Heart right ventricle (tissue), 16 donors: ENCODE measurements at regions not wholly inside any gene's neighbourhood (a gene's known extent, or its start where the extent isn't known, plus 50 kb on each side); places are given as distances from the start of the nearest gene placed in this dataset.

ENCODE experiments used
- ATAC-seq, 8 donors: fragments of 200-7000 bp; cut with Tn5 transposase; one replicate each; pipeline ENCODE4 v1.9.1; 2020; ENCODE audit warnings: mild to moderate bottlenecking in 8 of 8, moderate library complexity in 8 of 8, moderate number of reproducible peaks in 1 of 8
- DNase-seq, 2 donors: peaks; one replicate each; pipeline ENCODE4 v3.0.0-alpha.2; 2020
- H3K27ac ChIP-seq, 10 donors: fragments of 200-600 bp; sonication (generic) in 2 of 10; one replicate each; pipeline versions ENCODE4 v1.5.0 to v1.8.0; 2020 to 2022; ENCODE audit warnings: mild to moderate bottlenecking in 3 of 10
- H3K27me3 ChIP-seq, 7 donors: fragments of 200-600 bp; one replicate each; pipeline ENCODE4 v1.8.0; 2021 to 2022; ENCODE audit warnings: mild to moderate bottlenecking in 2 of 7
- H3K36me3 ChIP-seq, 9 donors: fragments of 200-600 bp; sonication (generic) in 1 of 9; one replicate each; pipeline versions ENCODE4 v1.5.0 to v1.8.0; 2020 to 2022; ENCODE audit warnings: mild to moderate bottlenecking in 2 of 9
- H3K4me1 ChIP-seq, 9 donors: fragments of 200-600 bp; sonication (generic) in 1 of 9; one replicate each; pipeline versions ENCODE4 v1.5.0 to v1.8.0; 2020 to 2022; ENCODE audit warnings: mild to moderate bottlenecking in 4 of 9
- H3K4me3 ChIP-seq, 10 donors: fragments of 200-600 bp; sonication (generic) in 2 of 10; one replicate each; pipeline versions ENCODE4 v1.5.0 to v1.8.0; 2020 to 2022; ENCODE audit warnings: mild to moderate bottlenecking in 7 of 10, moderate library complexity in 2 of 10
- H3K9me3 ChIP-seq, 11 donors: fragments of 200-600 bp in 10 of 11; sonication (generic) in 2 of 11; one replicate each; pipeline versions ENCODE4 v1.5.0 to v1.8.0; 2013 to 2022; ENCODE audit warnings: mild to moderate bottlenecking in 2 of 11, control low read depth in 1 of 11, moderate library complexity in 1 of 11
- WGBS, 2 donors: extraction: QIAGEN DNeasy Blood & Tissue Kit; methylation state at CpG; one replicate each; pipeline ENCODE4 v1.1.7; 2013; ENCODE audit warnings: inconsistent platforms in 1 of 2; 5-methylcytosine and 5-hydroxymethylcytosine counted together
- intact Hi-C, 10 donors: fragments of 100-400 bp; cut with DNase I; formaldehyde crosslinking; loops; one replicate each; pipeline versions ENCODE4 v1.11.1 to v1.14.2; 2022
- TF ChIP-seq, protein P1 (sequence below), 9 donors: fragments of 200-600 bp; sonication (generic) in 2 of 9; IDR thresholded peaks; one replicate each; pipeline versions ENCODE4 v1.5.0 to v1.8.0; 2021 to 2022; ENCODE audit warnings: antibody characterized with exemption in 9 of 9, mild to moderate bottlenecking in 5 of 9, moderate library complexity in 1 of 9
- donor health status: Arrhythmogenic right ventricular cardiomyopathy.
- donor health status: ischemic (EF 13 %, LVEDD 7.1; RV severe dilation, severe dysfunction).
- donor health status: healthy with polysubstance abuse.
- donor health status: DM: no; HTN: yes; CAD: no.
- donor health status: DM: no; HTN: no; CAD: no.
- donor health status: ischemic (EF 25% LVEDD 6.9; RV normal size, moderate dysfunction).
- donor health status: ischemic (EF 25% LVEDD 5.7; RV mildly dilated, moderate dysfunction).
- donor health status: healthy.
- donor health status: DM: yes; HTN: yes; CAD: no.
- donor health status: Ischemic cardiomyopathy.
- donor health status: ischemic (EF 35%, LVEDD 5.7; RV mildly dilated, moderate dysfunction).
- donor health status: nonischemic (EF 11% LVEDD 7.7; RV severe dilation, severe dysfunction).
- donor health status: DM: yes; HTN: yes; CAD: no.
- donor health status: PGD.
- donor health status: ischemic (EF 29% LVEDD 5.4; RV normal size, mild dysfunction).
- donor health status: nonischemic (EF 23%, LVEDD 6.1; RV moderate dilation, normal function).

DNA sequence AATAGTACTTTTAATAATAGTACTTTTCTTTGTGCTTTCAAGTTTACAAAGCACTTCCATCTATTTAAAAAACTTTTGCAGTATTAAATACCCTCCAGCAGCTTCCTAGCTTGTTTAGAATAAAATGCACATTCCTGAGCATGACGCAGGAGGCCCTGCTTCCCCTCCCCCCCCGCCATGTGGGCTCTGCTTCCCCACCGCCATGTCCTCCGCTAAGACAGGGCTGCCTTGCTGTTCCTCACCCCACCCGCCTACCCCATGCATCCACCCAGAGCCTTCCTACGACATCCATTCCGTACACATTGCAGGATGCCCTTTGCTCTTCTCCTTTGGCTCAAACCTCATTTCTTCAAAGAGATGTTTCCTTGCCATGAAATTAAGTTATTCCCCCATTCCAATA lies 205.9 kb upstream of the MSX2 start:
- Histone ChIP-seq H3K36me3 (no peaks in the 10 kb centered on the region), H3K4me3 (no peak overlapping the region), H3K4me1 (no peaks in the 10 kb centered on the region), H3K9me3 (peaks cover 0 to 10% (median 0%) of the 10 kb centered on the region in 11 donors), H3K27me3 (peaks cover 0 to 48% (median 31%) of the 10 kb centered on the region in 7 donors), H3K27ac (no peak overlapping the region)
- intact Hi-C loops: no loop called here
- no peak for DNase-seq
- 69 to 72% methylated on average over 7 of the region's 7 CpGs for WGBS, 2 donors
- ATAC-seq: no peak
- TF ChIP-seq, protein P1, sequence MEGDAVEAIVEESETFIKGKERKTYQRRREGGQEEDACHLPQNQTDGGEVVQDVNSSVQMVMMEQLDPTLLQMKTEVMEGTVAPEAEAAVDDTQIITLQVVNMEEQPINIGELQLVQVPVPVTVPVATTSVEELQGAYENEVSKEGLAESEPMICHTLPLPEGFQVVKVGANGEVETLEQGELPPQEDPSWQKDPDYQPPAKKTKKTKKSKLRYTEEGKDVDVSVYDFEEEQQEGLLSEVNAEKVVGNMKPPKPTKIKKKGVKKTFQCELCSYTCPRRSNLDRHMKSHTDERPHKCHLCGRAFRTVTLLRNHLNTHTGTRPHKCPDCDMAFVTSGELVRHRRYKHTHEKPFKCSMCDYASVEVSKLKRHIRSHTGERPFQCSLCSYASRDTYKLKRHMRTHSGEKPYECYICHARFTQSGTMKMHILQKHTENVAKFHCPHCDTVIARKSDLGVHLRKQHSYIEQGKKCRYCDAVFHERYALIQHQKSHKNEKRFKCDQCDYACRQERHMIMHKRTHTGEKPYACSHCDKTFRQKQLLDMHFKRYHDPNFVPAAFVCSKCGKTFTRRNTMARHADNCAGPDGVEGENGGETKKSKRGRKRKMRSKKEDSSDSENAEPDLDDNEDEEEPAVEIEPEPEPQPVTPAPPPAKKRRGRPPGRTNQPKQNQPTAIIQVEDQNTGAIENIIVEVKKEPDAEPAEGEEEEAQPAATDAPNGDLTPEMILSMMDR (IDR thresholded peaks at IDR 0.05): no peak

DNA sequence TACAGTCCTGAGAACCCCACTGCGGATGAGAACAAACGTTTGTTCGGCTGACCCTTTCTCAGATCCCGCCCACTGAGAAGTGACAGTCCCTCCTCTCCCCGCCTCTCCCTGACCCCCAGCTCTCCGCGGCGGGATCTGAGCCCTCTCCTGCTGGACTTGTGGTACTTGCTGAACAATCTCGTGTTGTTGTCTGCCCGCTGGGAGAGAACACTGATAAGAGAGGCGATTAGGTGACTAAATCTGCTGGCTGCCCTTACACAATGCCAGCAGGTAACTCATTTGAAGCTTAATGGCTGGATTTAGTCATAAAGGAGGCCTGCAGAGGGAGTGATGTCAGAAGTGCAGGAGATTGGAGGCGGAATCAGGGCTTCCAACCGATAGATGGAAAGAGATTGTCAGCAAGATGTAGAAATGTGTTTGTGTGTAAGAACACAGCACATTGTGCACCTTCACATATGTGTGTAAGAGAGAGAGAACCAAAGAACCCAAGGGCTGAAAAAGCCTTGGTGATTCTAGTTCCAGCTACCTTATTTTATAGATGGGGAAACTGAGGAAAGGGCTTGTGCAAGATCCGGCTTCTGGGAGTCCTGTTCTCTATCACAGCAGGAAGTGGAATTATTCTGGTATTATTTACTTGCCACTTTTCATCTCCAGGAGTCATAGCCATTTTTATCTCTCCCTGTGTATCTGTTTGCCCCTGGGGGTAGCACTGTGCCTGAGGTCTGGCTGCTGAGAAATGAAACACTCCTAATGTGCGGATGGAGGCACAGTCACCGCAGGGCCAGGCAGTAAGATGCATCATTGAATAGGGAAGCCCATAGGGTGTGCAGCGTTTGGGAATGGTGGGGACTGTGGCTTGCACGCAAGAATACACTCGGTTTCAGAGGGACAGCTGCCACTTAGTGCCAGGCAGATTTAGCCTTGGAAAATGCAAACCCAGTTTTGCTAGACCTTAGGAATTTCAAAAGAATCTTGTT lies 203.7 kb upstream of the MSX2 start:
- intact Hi-C loops: no loop called here

DNA sequence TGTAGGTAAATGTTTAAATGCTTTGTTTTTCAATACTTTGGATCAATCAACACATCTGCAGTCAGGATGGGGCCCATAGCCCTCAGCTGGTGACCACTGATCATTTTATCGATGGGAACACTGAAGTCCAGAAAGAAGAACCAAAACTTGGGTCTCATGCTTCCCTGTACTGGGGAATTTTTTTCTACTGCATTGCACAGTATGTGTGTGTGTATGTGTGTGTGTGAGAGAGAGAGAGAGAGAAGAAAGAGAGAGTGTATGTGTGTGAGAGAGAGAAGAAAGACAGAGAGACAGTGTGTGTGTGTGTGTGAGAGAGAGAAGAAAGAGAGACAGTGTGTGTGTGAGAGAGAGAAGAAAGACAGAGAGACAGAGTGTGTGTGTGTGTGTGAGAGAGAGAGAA lies 202.9 kb upstream of the MSX2 start:
- Histone ChIP-seq H3K27ac (no peak overlapping the region), H3K27me3 (peaks cover 0 to 54% (median 31%) of the 10 kb centered on the region in 7 donors), H3K4me3 (no peak overlapping the region), H3K36me3 (no peaks in the 10 kb centered on the region), H3K9me3 (peaks cover 0 to 8% (median 0%) of the 10 kb centered on the region in 11 donors), H3K4me1 (no peaks in the 10 kb centered on the region)
- TF ChIP-seq, protein P1 (IDR thresholded peaks at IDR 0.05): no peak
- WGBS, 2 donors: 79 to 82% methylated on average over 1 of the region's 1 CpG
- intact Hi-C loops: no loop called here
- DNase-seq (no peak), ATAC-seq (no peak)

More for the DNA sequence above, 203.7 kb upstream of the MSX2 start:
- TF ChIP-seq, protein P1 (IDR thresholded peaks at IDR 0.05): no peak
- ATAC-seq (no peak), DNase-seq (no peak)
- H3K36me3 ChIP-seq: no peaks in the 10 kb centered on the region
- H3K9me3 ChIP-seq: peaks cover 0 to 10% (median 0%) of the 10 kb centered on the region in 11 donors
- no peak overlapping the region for H3K27ac ChIP-seq
- H3K4me1 ChIP-seq: no peaks in the 10 kb centered on the region
- H3K4me3 ChIP-seq: no peak overlapping the region
- WGBS, 2 donors: 34 to 35% methylated on average over 19 of the region's 19 CpGs
- H3K27me3 ChIP-seq: peaks cover 0 to 57% (median 31%) of the 10 kb centered on the region in 7 donors

DNA sequence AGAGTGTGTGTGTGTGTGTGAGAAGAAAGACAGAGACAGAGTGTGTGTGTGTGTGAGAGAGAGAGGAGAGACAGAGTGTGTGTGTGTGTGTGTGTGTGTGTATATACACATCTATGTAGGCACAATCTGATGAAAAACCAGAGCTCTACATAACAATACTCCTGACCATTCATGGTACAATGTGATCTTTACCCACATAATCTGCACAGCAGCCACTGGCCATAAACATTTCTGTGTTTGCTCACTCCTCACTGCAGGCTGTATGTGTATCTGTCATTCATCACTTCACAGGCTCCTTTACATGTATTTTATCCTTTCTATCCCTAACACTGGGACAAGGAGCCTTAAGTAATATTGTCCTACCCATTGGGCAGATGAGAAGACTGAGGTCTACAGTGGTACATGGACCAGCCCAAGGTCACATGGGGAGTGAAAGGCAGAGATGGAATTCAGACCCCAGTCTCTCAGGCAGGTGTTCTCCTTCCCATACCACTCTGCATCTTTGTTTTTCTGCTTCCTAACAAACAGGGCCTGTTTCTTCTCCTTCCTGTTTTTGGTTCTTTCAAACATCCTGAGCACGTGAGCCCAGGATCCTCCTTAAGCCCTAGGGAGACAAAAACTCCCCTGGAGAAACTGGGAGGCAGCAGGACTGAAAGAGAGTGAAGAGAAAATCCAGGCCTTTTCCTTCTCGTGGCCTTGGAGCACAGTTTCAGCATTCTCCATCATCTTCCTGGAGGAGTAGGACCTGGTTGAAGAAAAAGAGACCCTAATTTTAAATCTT lies 201.7 kb upstream of the MSX2 start:
- H3K4me1 ChIP-seq: no peaks in the 10 kb centered on the region
- intact Hi-C loops: no loop called here
- 39 to 40% methylated on average over 2 of the region's 2 CpGs for WGBS, 2 donors
- ATAC-seq: no peak
- TF ChIP-seq, protein P1 (IDR thresholded peaks at IDR 0.05): no peak
- no peaks in the 10 kb centered on the region for H3K9me3 ChIP-seq
- DNase-seq: no peak
- no peaks in the 10 kb centered on the region for H3K36me3 ChIP-seq
- no peak overlapping the region for H3K4me3 ChIP-seq
- peaks cover 0 to 51% (median 25%) of the 10 kb centered on the region in 7 donors for H3K27me3 ChIP-seq
- H3K27ac ChIP-seq: no peak overlapping the region
